NCI-H187 treated with DMSO at 0.1 percent for 48 hours (cell line): ENCODE measurements at regions not wholly inside any gene's neighbourhood (a gene's known extent, or its start where the extent isn't known, plus 50 kb on each side); places are given as distances from the start of the nearest gene placed in this dataset.

ENCODE experiments used
- DNase-seq: peaks from one replicate; lab custom pipeline; 2025; lab: John Stamatoyannopoulos, UW

DNA sequence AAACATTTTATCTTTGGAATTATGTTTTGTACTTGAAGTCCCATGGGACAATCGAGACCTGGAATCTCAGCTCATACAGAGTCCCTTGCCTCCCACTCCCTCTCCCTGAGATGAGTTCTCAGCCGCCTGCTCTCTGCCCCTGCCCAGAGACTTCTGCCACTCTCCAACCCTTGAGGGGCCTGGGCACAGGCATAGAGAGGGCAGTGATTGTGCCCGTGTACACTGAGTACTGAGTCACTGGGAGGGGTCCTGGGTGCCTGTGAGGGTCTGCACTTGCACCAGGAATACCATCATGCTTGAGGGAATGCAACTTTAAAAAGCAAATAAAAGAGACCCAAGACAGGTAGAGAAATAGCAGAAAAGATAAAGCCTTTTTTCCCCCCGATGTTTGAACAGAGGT is 453.8 kb upstream of the HS3ST5 start:
- no peak for DNase-seq

DNA sequence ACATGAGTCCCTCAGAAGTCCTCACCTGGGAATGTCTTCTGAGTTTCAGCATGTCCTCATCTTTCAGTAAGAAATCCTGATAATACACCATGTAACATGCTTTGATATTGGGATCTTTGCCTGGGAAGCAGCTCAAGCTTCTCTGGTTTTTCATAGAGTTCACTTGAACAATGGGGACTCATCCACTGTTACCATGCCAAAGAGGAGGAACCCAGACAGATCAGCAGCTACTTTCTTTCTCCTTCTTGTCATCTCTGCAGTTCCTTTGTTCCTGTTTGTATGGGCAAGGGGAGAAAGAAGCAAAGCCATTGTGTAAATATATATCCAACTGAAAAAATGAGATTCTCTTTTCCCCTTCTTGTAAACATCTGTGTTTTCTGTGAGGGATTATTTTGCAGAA is 450.6 kb upstream of the HS3ST5 start:
- DNase-seq, result no peak

DNA sequence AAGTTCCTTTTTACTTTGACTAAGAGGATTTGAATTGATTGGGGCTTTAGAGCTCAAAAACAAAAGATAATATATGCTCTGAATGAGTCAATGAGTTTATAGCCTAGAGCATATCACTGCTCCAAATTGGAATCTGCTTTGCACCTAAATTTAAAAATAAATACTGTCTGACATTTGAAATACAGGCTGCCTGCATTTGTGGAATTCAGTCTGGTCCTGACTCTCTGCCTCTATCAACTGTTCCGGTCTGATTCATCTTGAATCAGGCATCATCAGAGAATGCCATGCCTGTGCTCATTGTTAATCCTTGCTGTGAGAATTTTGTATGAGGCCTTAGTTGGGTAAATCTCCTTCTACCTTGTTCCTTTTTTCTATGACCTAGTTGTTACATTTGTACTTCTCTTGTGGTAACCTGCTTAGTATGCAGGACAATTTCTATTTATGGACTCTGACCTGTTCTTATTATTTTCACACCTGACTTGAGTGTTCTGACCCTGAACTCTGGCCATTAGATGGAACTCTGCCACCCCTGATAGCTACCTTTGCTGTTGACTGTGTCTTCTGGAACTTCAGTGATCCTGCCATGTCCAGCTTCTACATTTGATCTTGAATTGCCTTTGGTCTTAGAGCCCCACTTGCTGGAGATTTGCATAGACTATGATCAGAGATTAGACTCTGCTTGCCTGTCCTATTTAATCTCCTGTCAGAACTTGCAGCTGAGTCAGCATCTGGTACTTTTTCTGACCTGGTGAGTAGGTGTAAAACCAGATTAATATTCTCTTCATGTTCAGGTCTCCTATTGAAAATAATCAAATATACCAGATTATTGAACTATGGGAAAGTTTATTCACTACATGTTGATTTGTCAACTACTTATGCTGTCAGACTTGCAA is 442.7 kb upstream of the HS3ST5 start:
- DNase-seq, result no peak

DNA sequence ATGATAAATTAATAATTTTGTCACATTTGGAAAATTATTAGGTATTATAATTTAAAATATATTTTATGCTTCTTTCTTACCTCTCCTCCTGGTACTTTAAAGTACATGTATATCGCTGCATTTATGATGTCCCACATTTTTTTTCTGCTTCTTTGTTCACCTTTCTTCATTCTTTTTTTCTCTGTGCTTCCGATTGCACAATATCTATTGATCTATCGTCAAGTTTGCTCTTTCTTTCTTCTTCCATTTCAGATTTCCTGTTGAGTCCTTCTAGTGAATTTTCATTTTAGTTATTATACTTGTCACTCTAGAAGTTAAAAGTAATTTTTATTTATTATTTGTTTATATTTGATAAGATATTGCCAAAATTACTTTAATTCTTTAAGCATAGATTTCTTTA is 441.0 kb upstream of the HS3ST5 start:
- DNase-seq, result no peak

DNA sequence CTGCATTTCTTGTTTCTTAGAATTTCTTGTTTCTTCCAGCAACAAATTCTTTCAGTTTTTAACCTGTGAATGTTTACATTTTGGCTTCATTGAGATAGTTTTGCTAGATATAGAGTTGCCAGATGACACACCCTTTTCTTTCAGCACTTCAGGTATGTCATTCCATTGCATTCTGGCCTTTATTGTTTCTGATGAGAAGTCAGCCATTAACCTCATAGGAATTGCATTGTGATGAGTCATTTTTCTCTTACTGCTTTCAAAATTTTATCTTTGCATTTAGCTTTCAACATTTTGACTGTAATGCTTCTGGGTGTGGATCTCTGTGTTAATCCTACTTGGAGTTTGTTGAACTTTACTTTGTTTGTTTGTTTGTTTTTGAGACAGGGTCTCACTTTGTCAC is 440.3 kb upstream of the HS3ST5 start:
- DNase-seq, result no peak

DNA sequence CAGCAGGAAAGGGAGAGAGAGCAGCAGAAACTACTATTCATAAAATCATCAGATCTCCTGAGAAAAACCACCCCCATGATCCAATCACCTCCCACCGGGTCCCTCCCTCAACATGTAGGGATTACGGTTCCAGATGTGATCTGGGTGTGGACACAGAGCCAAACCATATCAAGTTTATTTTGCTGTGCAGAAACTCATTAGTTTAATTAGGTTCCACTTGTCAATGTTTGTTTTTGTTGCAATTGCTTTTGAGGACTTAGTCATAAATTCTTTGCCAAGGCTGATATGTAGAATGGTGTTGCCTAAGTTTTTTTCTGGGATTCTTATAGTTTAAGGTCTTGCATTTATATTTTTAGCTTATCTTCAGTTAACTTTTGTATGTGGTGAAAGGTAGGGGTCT is 422.0 kb upstream of the HS3ST5 start:
- no peak for DNase-seq

DNA sequence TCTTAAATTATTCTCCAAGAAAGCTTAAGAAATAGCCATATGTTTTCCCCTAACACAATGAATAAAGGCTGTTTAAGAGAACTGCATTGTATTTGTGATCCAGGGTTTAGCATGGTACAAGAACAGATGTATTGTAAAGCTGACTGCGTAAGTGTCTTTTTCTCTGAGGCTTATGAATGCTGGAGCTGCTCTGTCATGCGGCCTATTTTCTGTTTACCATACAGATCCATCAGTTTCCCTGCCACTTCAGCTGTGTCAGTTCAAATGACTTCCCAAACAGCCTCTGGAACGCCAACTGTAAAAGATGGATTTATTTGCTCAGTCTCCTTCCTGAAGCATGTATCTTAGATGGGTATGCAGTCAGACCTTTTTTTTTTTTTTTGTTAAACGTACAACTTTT is 419.3 kb upstream of the HS3ST5 start:
- no peak for DNase-seq

DNA sequence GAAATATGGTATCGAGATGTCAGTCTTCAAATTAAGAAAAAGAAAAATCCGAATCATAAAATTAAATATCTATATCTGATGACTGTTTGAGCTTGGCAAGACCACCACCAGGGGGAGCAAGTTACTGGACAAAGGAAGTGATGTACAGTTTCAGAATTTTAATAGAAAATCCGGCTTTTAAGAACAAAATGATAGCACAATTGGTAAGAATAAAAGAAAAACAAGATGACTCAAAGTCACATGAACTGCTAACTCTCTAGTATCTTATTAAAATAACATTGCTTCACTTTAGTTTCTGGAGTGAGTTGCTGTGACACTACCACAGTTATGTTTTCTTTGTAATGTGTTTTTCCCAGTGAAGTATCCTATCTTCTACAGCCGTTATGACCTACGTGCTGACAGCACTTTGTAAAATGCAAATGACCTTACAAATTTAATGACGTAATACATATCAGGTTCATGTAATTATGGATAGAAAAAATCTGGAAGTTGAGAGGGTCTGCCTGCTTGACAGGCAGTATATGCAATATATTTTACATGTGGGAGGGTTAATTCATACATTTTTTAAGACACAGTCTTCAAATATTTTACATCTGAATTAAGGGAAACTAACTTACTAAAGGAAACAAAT is 405.3 kb upstream of the HS3ST5 start:
- no peak for DNase-seq

DNA sequence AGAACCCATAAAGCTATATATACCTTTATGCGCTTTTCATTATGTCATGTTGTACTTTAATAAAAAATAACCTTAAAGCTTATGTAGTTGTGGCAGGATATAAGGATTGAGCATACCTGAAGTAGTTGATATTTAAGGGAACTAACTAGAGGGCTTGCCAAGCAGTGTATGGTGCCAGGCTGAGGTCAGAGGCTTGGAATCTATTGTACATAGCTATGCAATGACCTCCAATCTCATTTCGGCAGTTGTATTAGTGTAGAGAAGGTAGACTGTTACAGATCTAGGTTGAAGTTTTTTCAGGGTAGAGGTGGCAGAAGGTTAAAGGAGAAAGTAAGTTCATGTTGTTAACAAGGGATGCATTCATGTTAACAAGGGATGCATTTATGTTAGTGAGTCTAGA is 397.7 kb upstream of the HS3ST5 start:
- no peak for DNase-seq

DNA sequence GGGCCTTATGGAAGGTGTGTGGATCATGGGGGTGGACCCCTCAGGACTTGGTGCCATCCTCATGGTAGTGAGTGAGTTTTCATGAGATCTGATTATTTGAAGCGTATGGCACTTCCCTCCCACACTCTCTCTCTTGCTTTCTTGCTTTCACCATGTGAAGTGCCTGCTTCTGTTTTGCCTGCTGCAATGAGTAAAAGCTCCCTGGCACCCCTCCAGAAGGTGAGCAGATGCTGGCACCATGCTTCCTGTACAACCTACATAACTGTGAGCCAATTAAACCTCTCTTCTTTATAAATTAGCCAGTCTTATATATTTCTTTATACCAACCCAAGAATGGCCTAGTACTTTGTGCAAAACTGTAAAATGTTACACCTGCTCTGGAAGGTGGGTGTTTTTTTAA is 396.8 kb upstream of the HS3ST5 start:
- no peak for DNase-seq

DNA sequence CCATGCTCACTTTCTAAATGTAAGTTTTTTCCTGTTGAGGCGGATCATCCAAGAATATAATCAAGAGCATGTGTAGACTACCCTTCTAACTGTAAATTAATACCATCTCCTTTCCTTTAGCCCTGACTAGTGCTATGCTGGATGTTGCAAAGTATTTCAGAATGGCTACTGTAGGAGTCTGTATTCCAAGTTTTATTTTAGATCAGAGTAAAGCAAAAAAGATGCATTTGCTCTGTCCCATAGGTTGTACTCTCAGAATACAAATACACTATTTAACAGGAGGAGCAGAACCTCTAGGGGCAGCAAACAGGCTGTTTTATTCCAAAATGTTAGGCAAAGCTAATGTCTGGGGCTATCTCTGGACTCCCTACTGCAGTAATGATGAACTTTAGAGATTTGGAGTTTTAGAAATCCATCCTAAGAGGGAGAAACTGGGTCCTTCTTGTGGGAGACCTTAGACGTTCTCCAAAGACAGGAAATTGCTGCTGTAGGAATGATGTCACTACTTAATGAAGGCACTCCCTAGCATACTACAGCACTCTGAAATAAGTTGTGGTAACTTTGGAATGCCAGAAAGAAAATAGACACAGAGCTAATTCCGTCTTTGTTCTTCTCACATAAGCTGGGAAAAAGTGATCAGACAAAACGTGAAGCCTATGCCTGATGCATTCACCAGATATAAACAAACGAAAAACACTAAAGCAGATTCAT is 392.4 kb upstream of the HS3ST5 start:
- no peak for DNase-seq

DNA sequence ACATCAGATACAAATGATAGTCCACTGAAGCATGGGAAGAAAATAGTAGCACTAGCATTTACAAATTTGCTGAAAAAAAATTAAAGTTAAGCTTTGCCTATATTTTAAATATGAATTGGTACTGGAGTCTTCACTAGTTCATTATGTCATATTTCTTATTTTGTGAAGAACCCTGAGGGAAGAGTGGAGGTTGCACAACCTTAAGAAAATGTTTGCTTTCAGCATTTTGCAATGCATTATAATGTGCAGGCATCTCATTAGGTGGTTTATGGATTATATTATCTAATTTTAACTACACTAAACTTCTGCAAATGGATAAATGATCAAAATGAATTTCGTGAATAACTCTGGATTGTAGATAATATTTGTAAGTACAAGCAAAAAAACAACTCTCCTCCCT is 390.8 kb upstream of the HS3ST5 start:
- DNase-seq, result no peak

DNA sequence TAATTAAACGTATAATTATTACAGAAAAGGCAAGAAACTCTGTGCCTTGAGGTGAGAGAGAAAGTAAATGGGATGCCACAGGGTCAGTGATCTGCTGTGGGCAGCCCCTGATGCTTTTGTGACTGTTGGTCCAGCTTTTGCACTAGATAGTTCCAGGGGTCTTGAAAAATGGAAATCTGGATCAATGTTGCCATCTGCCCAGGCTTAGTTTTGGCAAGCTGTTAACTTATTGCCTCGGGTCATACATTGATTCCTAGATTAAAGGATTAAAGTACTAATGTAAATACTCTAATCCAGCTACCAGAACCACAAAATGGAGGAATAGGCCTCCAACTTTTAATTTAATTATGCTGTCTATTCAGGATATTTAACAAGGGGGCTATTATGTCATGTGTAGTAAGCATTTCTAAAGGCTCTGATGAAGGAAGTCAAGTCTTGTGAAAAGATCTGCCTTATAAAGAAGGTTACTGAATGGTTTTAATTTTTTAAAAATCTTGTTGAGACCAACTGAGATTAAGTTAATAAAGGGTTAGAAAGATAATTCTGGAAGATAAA is 376.0 kb upstream of the HS3ST5 start:
- DNase-seq, result no peak

DNA sequence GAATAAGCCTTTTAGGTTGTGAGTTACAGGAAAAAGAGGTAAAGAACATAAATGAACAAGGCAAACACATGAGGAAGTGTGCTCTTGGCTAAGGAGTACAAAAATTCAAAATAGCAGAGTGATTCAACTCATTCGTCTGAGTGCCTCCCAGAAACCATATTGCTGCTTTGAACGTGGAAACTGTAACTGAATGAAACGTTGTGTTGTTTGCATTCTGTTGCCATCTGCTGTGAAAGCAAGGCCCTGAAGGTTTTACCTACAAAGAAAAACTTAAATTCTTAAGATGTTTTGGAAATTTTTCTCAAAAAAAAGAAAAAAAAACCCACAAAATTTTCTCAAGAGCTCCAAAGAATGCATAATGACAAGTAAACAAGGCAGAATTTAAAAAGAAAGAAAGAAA is 375.4 kb upstream of the HS3ST5 start:
- DNase-seq, result no peak

DNA sequence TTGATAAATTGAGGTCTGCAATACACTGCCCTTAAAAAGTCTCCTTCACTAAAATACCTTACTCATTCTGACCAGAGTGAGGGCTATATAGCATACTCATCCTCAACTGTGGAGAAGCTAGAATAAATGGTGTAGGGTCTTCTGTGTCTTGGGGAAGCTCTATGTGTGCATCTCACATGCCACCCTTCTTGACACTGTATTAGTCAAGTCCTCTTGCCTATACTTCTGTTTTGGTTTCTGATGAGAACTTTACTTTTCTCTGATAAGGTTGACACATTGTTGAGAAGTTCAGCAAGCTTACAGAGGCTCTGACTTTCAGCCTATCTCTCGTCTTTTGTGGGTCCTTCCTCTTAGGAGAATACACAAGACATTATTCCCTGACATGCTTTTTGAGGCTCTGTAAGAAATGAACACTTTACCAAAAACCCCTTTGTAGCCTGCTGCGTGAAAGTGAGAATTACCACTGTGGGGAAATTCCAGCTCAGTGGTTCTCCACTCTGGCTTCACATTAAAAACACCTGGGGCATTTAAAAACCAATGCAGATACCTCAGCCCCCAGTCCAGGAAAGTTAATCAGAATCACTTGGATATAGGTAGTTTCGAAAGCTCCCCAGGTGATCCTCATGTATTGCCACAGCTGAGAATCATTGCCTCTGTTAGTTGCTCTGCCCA is 372.1 kb upstream of the HS3ST5 start:
- DNase-seq, result no peak

DNA sequence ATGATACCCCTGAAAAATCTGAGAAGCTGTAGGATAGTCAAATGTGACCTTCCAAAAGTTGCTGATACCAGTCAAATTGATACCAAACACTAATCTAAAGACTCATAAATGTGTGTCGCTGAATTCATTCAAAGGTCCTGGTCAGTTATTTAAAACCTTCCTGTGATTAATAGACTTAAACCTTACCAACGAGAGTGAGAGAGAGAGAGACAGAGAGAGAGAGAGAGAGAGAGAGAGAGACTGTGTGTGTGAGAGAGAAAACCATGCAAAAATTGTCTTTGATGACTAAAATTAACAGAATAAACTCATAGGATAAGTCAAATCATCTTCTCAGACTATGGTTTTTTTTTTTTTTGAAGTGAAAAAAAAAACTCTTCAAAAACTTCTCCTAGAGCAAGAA is 370.9 kb upstream of the HS3ST5 start:
- no peak for DNase-seq

DNA sequence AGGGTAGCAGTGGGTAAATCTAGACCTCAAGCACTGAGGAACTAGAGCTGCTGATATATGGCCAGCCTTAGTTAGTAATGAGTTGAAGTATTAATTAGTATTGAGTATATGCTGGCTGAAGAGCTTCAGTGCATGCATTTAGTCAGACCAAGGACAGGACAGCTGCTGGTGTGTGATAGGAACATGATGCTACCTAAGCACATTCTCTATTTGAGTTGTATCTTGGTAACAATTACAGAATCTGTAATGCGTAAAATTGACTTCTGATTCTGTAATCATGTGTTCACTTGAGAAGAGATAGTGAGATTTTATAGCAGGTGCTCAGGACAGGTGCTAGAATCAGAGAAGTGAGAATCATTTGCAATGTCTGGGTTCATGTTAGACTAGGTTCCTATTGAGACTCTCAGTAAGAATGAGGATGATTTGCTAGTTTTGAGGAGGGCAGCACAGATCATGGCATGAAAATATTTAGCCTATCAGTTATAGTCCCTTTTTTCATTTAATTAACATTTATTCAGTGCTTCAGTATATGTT is 369.4 kb upstream of the HS3ST5 start:
- DNase-seq, result no peak

DNA sequence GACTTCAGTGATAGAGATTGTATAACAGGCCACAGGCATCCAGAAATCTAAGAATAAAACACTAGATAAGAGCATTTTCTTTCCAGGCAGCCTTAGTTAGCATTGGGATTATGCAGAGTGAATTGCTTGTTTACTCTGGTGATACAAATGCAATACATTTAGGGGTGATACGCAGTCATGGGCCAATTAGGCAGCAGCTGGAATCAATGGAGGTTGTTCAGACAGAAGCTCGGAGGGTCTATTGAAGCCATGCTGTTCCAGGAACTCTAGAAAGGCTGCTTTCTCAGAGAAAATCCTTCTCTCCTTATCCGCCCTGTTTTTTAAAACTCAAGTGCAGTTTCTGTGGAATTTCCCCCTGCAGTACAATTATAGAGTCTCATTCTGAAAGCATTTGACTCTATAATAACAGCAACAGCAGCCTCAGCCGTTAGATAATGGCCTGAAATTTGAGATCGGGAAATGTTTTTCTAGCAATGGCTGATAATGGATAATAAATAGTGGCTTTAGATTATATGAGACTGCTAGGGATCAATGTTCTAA is 364.3 kb upstream of the HS3ST5 start:
- DNase-seq, result no peak

DNA sequence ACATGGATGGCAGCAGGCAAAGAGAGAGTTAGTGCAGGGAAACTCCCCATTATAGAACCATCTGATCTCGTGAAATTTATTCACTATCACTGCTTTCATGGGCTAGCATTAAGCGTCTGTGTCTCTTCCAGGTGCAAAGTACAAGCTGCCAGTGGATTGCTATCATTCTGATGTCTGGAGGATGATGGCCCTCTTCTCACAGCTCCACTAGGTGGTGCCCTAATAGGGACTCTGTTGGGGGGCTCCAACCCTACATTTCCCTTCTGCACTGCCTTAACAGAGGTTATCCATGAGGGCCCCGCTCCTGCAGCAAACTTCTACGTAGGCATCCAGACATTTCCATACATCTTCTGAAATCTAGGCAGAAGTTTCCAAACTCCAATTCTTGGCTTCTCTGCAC is 347.8 kb upstream of the HS3ST5 start:
- no peak for DNase-seq

DNA sequence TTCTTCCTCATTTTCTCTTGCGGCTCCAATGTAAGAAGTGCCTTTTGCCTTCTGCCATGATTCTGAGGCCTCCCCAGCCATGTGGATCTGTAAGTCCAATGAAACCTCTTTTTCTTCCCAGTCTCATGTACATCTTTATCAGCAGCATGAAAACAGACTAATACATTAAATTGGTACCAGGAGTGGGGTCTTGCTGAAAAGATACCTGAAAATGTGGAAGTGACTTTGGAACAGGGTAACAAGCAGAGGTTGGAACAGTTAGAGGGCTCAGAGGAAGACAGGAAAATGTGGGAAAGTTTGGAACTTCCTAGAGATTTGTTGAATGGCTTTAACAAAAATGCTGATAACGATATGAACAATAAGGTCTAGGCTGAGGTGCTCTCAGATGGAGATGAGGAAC is 316.7 kb upstream of the HS3ST5 start:
- DNase-seq, result no peak

DNA sequence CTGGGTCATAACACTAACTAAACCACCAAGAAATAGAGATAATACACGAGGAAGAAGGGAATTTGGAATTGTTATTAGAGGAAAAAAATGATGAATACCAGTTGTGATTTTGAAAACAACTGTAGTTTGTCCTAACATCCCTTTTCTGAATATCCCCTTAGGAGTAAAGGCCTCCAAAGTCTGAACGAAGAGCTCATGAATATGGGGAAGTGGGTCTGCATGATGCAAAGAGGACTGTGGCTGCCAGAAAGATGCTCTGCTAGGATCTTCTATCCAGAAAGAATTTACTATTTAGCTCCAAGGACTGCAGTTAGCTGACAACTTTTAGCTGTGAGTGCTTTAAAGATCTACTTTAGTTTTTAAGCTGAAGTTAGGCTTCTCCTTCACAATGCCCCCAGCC is 308.8 kb upstream of the HS3ST5 start:
- no peak for DNase-seq

DNA sequence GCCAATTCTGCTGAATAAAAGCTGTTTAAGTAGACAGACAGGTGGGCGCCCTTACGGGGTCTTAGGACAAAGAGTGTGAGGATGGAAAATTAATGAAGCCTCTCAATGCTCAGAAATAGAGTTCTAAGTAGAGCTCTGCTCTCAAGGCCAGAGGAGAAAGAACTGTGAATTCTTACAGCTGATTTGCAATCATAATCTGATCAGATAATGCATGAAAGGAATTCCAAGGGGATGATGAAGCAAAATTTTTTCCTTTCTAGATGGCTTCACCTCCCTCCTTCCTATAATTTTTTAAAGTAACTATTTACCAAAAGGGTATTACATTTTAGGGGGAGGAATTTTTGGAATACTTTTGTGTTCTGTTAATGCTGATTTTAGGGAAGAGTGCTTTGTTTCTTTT is 308.1 kb upstream of the HS3ST5 start:
- DNase-seq, result no peak
